ENCODE measurements at regions not wholly inside any gene's neighbourhood (a gene's known extent, or its start where the extent isn't known, plus 50 kb on each side); places are given as distances from the start of the nearest gene placed in this dataset.

- TF ChIP-seq CTCF (IDR thresholded peaks at IDR 0.05 in 8 of 11, conservative IDR thresholded peaks at IDR 0.05 in 3 of 11) = no peak
- no peak for TF ChIP-seq POLR2A (IDR thresholded peaks at IDR 0.05)
- TF ChIP-seq POLR2AphosphoS5 (IDR thresholded peaks at IDR 0.05) = no peak
Observed at GRCh38 chr1:222165629-222166028, 382.3 kb downstream of the HHIPL2 start.
